KMS-11 (cell line): ENCODE measurements at regions not wholly inside any gene's neighbourhood (a gene's known extent, or its start where the extent isn't known, plus 50 kb on each side); places are given as distances from the start of the nearest gene placed in this dataset.

Source experiments
- H2AFZ ChIP-seq: fragments of 200-600 bp; sonication (generic); 2 replicates; pipeline ENCODE4 v1.6.1; 2016; ENCODE audit warnings: antibody characterized with exemption, mixed run types, low read depth
- H3K27ac ChIP-seq: fragments of 200-600 bp; sonication (generic); 2 replicates; pipeline ENCODE4 v1.6.1; 2016; ENCODE audit warnings: mild to moderate bottlenecking, mixed run types
- H3K27me3 ChIP-seq: fragments of 200-600 bp; sonication (generic); 2 replicates; pipeline ENCODE4 v1.6.1; 2017; ENCODE audit warnings: mild to moderate bottlenecking, low read depth, mixed run types, moderate library complexity; ENCODE audit not compliant: insufficient read depth
- H3K36me3 ChIP-seq: fragments of 200-600 bp; sonication (generic); 2 replicates; pipeline ENCODE4 v1.6.1; 2017; ENCODE audit warnings: mild to moderate bottlenecking, mixed run types; ENCODE audit not compliant: insufficient read depth
- H3K4me1 ChIP-seq: fragments of 200-600 bp; sonication (generic); 2 replicates; pipeline ENCODE4 v1.6.1; 2016; ENCODE audit warnings: mild to moderate bottlenecking, low read depth, mixed run types; ENCODE audit not compliant: poor library complexity, severe bottlenecking
- H3K4me2 ChIP-seq: fragments of 200-600 bp; sonication (generic); 2 replicates; pipeline ENCODE4 v1.7.0; 2016; ENCODE audit warnings: mild to moderate bottlenecking, mixed run types
- H3K4me3 ChIP-seq: fragments of 200-600 bp; sonication (generic); IDR thresholded peaks from 2 replicates; pipeline ENCODE4 v1.6.1; 2017; ENCODE audit warnings: low read depth, low read length, mixed read lengths; ENCODE audit not compliant: insufficient read depth
- H3K79me2 ChIP-seq: fragments of 200-600 bp; sonication (generic); 2 replicates; pipeline ENCODE4 v1.6.1; 2016; ENCODE audit warnings: low read depth, mixed run types; ENCODE audit not compliant: insufficient read depth
- H3K9ac ChIP-seq: fragments of 200-600 bp; sonication (generic); 2 replicates; pipeline ENCODE4 v1.6.1; 2016; ENCODE audit warnings: mild to moderate bottlenecking, mixed run types
- H4K20me1 ChIP-seq: fragments of 200-600 bp; sonication (generic); 2 replicates; pipeline ENCODE4 v1.6.1; 2016; ENCODE audit warnings: mild to moderate bottlenecking, mixed run types; ENCODE audit not compliant: insufficient read depth
- CTCF ChIP-seq: fragments of 200-600 bp; sonication (generic); conservative IDR thresholded peaks from 2 replicates; pipeline ENCODE4 v1.6.1; 2017; ENCODE audit warnings: low read depth, mild to moderate bottlenecking, antibody characterized with exemption, low read length, moderate library complexity, mixed read lengths

DNA sequence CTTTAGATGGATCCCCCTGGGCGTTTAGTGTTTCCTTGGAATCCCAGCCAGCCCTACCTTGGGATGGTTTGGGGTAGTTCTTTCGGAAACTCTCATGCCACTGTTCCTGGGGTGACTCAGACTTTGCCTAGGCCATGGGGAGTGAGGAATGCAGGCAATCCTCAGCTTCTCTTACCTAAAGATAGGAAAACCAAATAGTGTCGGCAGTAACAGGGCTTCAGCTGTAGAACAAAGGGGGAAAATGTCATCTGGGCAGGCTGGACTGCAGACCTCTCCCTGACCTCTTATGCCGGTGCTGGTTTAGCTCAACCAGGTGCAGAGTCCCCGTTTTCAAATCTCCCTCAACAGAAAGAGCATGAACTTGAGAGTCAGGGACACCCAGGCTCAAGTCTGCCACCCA lies 252.1 kb downstream of the TSN start:
- H3K27me3 ChIP-seq = no peaks in the 10 kb centered on the region
- no peak overlapping the region for H3K9ac ChIP-seq
- H3K4me2 ChIP-seq = no peak overlapping the region
- H3K27ac ChIP-seq = no peak overlapping the region
- no peaks in the 10 kb centered on the region for H3K36me3 ChIP-seq
- H4K20me1 ChIP-seq = no peaks in the 10 kb centered on the region
- no peaks in the 10 kb centered on the region for H3K79me2 ChIP-seq
- H2AFZ ChIP-seq = no peak overlapping the region
- no peaks in the 10 kb centered on the region for H3K4me1 ChIP-seq
- H3K4me3 ChIP-seq = no peak overlapping the region
- no peak for TF ChIP-seq CTCF

DNA sequence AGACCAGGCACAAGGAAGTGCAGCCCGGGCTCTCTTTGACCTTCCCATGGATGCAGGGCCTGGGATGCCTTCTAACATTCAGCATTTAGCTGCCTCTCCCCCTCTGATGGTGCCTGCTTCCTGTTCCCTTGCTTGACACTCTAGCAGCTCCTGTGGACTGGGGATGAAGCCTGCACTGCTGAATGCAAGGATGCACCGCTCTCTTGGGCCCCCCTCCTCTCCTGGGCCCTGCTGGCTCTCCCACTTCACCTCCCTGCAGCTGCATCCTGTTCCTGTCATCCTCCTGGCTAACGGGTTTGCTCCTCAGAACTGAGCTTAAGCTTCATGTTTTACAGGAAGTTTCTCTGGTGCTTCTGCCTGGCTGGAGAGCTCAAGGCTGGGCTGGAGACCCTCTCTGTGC lies 254.1 kb downstream of the TSN start:
- Histone ChIP-seq H4K20me1 (no peaks in the 10 kb centered on the region), H3K4me3 (no peak overlapping the region), H2AFZ (no peak overlapping the region), H3K4me1 (no peaks in the 10 kb centered on the region), H3K9ac (no peak overlapping the region), H3K79me2 (no peaks in the 10 kb centered on the region), H3K27ac (no peak overlapping the region), H3K4me2 (no peak overlapping the region), H3K36me3 (no peaks in the 10 kb centered on the region), H3K27me3 (no peaks in the 10 kb centered on the region)
- no peak for TF ChIP-seq CTCF

- Histone ChIP-seq H3K4me2 (no peak overlapping the region), H2AFZ (no peak overlapping the region), H3K4me3 (no peak overlapping the region), H3K27ac (no peak overlapping the region), H3K27me3 (no peaks in the 10 kb centered on the region), H3K36me3 (no peaks in the 10 kb centered on the region), H3K79me2 (no peaks in the 10 kb centered on the region), H3K4me1 (no peaks in the 10 kb centered on the region), H3K9ac (no peak overlapping the region), H4K20me1 (no peaks in the 10 kb centered on the region)
- TF ChIP-seq CTCF = no peak
These were observed 256.2 kb downstream of the TSN start for GRCh38 chr2:122011493-122012270.

DNA sequence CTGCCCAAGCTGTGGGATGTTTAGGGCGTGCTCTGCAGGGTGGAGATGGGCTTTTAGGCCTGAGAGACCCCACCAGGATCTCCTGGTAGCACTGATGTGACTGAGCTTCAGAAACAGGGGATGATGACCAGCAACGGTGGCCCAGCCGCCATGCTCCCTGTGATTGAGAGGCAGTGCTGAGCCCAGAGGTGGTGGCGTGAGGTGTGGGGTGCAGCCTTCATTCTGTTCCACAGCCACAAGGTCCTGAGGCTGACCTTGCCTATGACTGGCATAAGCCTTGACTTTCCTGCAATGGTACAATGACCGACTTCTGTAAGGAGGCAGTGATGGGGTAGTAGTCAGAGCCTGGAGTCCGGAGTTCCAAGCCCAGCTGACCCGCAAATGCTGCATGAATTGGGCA lies 263.3 kb downstream of the TSN start:
- no peak for TF ChIP-seq CTCF
- H3K79me2 ChIP-seq = no peaks in the 10 kb centered on the region

More for the DNA sequence above, 263.3 kb downstream of the TSN start:
- Histone ChIP-seq H3K4me1 (no peaks in the 10 kb centered on the region), H3K27me3 (no peaks in the 10 kb centered on the region), H3K4me2 (no peak overlapping the region), H2AFZ (no peak overlapping the region), H3K36me3 (no peaks in the 10 kb centered on the region), H3K9ac (no peak overlapping the region), H3K4me3 (no peak overlapping the region), H3K27ac (no peak overlapping the region), H4K20me1 (no peaks in the 10 kb centered on the region)
